ENCODE measurements at regions not wholly inside any gene's neighbourhood (a gene's known extent, or its start where the extent isn't known, plus 50 kb on each side); places are given as distances from the start of the nearest gene placed in this dataset.

DNA sequence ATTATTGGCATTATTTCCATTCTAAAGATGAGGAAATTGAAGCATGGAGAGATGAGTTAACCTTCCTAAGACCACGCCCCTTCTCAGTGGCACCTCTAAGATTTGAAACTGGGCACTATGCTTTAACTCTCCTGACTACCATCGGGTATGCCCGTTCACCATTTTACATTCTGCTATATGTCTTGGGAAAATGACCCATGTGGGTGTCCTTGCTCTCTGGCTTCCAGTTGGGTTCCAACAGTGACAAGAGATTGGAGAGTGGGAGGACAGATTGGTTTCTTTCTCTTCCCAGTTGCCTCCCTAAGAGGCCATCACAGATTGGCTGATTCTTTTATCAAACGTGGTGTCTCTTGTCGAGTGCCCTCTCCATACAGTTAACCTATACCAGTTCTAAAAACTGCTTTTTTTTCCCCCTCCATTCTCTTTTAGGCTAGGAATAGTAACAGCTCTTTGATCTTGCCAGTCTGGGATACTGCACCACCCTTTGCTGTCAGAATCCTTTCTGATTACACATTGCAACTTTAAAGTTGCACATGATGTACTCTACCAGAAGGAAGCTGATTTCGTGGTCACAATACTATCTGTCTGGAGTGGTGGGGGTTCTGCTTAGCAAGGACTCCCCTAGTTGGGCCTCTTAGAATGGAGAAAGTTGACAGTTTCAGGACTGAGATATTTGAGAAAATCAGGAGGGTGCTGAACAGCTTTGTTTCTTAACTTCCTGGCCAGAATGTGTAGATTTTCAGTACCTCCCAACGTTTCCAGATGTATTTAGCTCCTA is 88.0 kb upstream of the ELOVL5 start:
- TF ChIP-seq, protein P1, sequence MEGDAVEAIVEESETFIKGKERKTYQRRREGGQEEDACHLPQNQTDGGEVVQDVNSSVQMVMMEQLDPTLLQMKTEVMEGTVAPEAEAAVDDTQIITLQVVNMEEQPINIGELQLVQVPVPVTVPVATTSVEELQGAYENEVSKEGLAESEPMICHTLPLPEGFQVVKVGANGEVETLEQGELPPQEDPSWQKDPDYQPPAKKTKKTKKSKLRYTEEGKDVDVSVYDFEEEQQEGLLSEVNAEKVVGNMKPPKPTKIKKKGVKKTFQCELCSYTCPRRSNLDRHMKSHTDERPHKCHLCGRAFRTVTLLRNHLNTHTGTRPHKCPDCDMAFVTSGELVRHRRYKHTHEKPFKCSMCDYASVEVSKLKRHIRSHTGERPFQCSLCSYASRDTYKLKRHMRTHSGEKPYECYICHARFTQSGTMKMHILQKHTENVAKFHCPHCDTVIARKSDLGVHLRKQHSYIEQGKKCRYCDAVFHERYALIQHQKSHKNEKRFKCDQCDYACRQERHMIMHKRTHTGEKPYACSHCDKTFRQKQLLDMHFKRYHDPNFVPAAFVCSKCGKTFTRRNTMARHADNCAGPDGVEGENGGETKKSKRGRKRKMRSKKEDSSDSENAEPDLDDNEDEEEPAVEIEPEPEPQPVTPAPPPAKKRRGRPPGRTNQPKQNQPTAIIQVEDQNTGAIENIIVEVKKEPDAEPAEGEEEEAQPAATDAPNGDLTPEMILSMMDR (IDR thresholded peaks at IDR 0.05; ENCODE audit: insufficient read depth, low read depth, low read length), result no peak

DNA sequence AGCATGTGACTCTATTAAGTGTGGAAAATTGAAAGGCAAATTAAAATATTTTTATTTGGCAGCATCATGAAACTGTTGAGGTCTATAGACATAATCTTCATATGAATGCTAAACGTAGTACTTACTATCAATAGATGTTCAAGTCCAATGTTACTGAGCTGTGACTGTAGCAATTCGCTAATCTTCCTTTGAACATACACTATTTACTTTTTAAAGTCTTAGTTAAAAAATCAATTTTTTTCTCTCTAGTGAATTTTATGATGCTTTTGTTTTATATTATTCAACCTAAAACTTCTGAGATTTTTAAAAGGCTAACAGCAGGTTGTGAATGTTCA is 85.2 kb upstream of the ELOVL5 start:
- DNase-seq (ENCODE audit: low read depth), result no peak
- TF ChIP-seq, protein P1 (IDR thresholded peaks at IDR 0.05; ENCODE audit: insufficient read depth, low read depth, low read length), result no peak
- H3K4me3 ChIP-seq (ENCODE audit: low read depth, low read length), result no peak overlapping the region

More for the DNA sequence above, 88.0 kb upstream of the ELOVL5 start:
- DNase-seq (ENCODE audit: low read depth), result peak; percentile 32
- no peak overlapping the region for H3K4me3 ChIP-seq (ENCODE audit: low read depth, low read length)

DNA sequence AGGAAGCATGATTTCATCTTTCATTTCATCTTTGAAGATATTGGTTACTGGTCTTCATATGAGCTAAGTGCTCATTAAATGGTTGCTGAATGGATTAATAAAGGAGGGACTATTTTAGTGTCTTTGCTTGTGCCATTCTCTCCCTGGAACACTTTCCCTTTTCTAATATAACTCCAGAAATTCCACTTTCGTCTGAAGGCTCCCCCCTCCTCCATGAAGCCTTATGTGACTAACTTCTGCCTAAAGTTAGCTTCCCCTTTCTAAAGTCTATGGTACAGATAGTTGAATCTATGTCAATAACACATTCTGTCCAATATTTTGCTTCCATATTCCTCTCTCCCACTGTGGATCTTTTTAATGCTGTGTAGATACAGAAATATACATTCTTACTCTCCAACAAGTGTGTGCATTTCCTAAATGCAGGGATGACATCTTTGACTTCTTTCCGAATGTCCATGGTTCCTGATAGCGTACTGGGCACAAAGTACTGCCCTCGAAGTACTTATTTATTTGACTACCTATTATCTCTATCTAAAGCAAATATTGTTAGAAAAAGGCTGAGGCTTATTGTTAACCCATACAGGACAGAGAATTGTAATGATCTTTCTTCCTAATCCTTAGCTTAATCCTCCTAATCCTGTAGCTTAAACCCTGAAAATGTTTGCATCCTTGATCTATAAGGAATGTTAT is 84.7 kb upstream of the ELOVL5 start:
- no peak overlapping the region for H3K4me3 ChIP-seq (ENCODE audit: low read depth, low read length)
- DNase-seq (ENCODE audit: low read depth), result no peak

DNA sequence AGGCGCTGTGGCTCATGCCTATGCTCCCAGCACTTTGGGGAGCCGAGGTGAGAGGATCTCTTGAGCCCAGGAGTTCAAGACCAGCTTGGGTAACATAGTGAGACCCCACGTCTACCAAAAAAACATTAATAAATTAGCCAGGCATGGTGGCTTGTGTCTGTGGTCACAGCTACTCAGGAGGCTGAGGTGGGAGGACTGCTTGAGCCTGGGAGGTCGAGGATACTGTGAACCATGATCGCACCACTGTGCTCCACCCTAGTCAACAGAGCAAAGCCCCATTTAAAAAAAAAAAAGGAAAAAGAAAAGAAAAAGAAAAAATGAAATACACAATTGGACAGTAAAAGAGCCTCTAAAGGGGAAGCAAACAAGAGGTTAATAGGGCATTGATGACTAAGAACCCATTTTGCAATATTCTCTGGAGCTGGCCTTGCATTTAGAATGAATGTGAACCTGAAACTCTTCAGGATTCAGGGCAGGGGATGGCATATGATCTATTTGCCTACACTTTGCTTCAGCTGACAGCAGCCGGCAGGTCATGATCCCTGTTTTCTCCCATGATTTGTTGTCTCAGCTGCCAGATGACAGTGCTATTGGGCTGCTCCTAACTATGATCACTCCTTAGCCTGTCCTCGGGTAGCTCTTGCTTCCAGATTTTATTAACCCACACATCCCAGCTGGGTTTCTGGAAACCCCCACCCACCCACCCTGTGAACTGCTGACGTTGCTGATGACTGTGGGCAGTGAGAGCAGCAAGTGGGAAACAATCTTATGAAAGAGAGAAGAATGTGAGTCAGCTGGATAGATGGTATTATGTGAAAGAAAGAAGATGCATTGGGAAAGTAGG is 83.8 kb upstream of the ELOVL5 start:
- DNase-seq (ENCODE audit: low read depth), result peak; percentile 88
- no peak overlapping the region for H3K4me3 ChIP-seq (ENCODE audit: low read depth, low read length)
- TF ChIP-seq, protein P1 (IDR thresholded peaks at IDR 0.05; ENCODE audit: insufficient read depth, low read depth, low read length), result no peak

More for the DNA sequence above, 84.7 kb upstream of the ELOVL5 start:
- TF ChIP-seq, protein P1 (IDR thresholded peaks at IDR 0.05; ENCODE audit: insufficient read depth, low read depth, low read length), result no peak

DNA sequence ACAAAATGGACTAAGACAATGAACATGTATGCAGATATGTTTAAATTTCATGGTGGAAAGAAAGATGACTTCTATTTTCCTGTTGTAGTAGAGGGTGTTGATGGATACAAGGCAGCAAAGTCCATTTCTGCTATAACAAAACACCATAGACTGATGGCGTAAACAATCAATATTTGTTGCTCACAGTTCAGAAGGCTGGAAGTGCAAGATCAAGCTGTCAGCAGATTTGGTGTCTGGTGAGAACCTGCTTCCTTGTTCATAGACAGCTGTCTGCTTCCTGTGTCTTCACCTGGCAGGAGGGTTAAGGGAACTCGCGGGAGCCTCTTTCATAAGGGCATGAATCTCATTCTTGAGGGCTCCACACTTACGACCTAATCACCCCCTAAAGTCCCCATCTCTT is 83.0 kb upstream of the ELOVL5 start:
- TF ChIP-seq, protein P1 (IDR thresholded peaks at IDR 0.05; ENCODE audit: insufficient read depth, low read depth, low read length), result no peak
- no peak overlapping the region for H3K4me3 ChIP-seq (ENCODE audit: low read depth, low read length)
- no peak for DNase-seq (ENCODE audit: low read depth)

DNA sequence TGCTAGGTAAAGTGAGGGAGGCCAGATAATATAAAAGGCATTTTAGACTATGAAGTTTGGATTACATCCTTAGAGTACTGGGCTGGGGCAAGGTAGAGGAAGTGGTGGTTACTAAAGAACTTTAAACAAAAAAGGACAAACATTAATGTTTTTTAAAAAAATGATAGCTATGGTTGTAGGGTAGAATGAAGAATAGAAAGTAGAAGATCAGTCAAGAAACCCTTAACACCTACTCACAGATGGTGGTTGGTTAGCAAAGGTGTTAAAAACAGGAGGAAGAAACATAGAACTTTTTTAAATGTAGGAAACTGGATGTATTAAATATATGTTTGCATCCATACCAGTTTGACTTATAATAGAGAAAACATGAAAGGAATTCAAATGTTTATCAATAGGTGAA is 80.7 kb upstream of the ELOVL5 start:
- TF ChIP-seq, protein P1 (IDR thresholded peaks at IDR 0.05; ENCODE audit: insufficient read depth, low read depth, low read length), result no peak
- no peak for DNase-seq (ENCODE audit: low read depth)
- no peak overlapping the region for H3K4me3 ChIP-seq (ENCODE audit: low read depth, low read length)
